BE2C (cell line): ENCODE measurements at regions not wholly inside any gene's neighbourhood (a gene's known extent, or its start where the extent isn't known, plus 50 kb on each side); places are given as distances from the start of the nearest gene placed in this dataset.

Experiments used
- DNase-seq: peaks from one replicate; pipeline ENCODE4 v3.0.0-alpha.2; 2020
- H3K27me3 ChIP-seq: fragments of 250-450 bp; sonication (Bioruptor Pico); 2 replicates; pipeline ENCODE4 v1.5.1; 2020; ENCODE audit warnings: mild to moderate bottlenecking
- H3K36me3 ChIP-seq: fragments of 250-450 bp; sonication (Bioruptor Pico); 2 replicates; pipeline ENCODE4 v1.5.1; 2020; ENCODE audit warnings: mild to moderate bottlenecking
- H3K4me1 ChIP-seq: fragments of 250-450 bp; sonication (Bioruptor Pico); 2 replicates; pipeline ENCODE4 v1.5.1; 2020
- H3K4me3 ChIP-seq: 2 replicates; pipeline ENCODE4 v1.5.1; 2011; ENCODE audit warnings: low read depth, low read length
- H3K9me3 ChIP-seq: fragments of 250-450 bp; sonication (Bioruptor Pico); 2 replicates; pipeline ENCODE4 v1.5.1; 2020
- CTCF ChIP-seq: IDR thresholded peaks from 2 replicates; pipeline ENCODE4 v1.5.1; 2012; ENCODE audit warnings: mild to moderate bottlenecking, low read depth, low read length

DNA sequence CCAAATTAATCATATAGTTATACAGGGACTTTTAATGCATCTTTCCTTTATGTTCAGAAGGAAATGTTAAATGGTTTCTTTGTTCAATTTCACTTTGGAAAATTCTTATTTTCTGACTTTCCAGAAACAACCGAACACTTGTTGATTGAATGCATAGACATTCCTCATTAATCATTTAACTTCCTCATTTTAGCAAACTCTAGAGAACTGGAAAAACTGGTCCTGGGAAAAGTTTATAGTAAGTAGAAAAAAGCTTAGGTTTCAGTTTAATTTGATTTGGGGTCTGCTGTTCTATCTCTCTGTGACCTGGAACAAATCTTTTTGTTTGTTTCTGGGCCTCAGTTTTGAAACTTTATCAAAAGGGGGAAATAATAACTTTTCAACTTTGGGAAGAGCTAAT, 320.4 kb downstream of the CMPK2 start:
- no peaks in the 10 kb centered on the region for H3K27me3 ChIP-seq
- DNase-seq: no peak
- no peak for TF ChIP-seq CTCF
- no peaks in the 10 kb centered on the region for H3K36me3 ChIP-seq
- no peak overlapping the region for H3K4me3 ChIP-seq
- no peaks in the 10 kb centered on the region for H3K9me3 ChIP-seq
- no peaks in the 10 kb centered on the region for H3K4me1 ChIP-seq

- TF ChIP-seq CTCF: no peak
- H3K4me3 ChIP-seq: no peak overlapping the region
- DNase-seq: no peak
- no peaks in the 10 kb centered on the region for H3K4me1 ChIP-seq
- no peaks in the 10 kb centered on the region for H3K9me3 ChIP-seq
- no peaks in the 10 kb centered on the region for H3K27me3 ChIP-seq
- no peaks in the 10 kb centered on the region for H3K36me3 ChIP-seq
Observed at GRCh38 chr2:6545795-6546194, 319.9 kb downstream of the CMPK2 start.

GRCh38 chr2:6554466-6554865, 311.2 kb downstream of the CMPK2 start:
- Histone ChIP-seq H3K4me3 (no peak overlapping the region; the same call in 1 of the 2 replicates), H3K9me3 (no peaks in the 10 kb centered on the region), H3K4me1 (peaks cover 8% of the 10 kb centered on the region), H3K27me3 (no peaks in the 10 kb centered on the region), H3K36me3 (no peaks in the 10 kb centered on the region)
- TF ChIP-seq CTCF: no peak
- DNase-seq: peak; percentile 28

DNA sequence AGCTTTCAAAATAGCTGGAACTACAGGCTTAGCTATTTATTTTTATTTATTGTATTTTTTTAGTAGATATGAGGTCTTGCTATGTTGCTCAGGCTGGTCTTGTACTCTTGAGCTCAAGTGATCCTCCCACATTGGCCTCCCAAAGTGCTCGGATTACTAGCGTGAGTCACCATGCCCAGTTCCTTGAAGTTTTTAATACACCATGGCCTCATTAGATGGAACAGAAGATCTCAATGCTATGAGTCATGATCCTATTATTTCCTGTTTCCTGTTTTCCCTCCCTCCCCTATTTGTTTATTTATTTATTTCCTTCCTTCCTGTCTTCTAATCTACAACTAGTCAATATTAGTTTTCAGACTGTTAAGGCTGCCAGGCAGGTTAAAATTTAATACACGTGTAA, 309.0 kb downstream of the CMPK2 start:
- H3K4me3 ChIP-seq: no peak overlapping the region
- H3K27me3 ChIP-seq: no peaks in the 10 kb centered on the region
- no peaks in the 10 kb centered on the region for H3K9me3 ChIP-seq
- no peak for TF ChIP-seq CTCF
- no peak for DNase-seq
- H3K36me3 ChIP-seq: no peaks in the 10 kb centered on the region
- H3K4me1 ChIP-seq: peaks cover 8% of the 10 kb centered on the region

DNA sequence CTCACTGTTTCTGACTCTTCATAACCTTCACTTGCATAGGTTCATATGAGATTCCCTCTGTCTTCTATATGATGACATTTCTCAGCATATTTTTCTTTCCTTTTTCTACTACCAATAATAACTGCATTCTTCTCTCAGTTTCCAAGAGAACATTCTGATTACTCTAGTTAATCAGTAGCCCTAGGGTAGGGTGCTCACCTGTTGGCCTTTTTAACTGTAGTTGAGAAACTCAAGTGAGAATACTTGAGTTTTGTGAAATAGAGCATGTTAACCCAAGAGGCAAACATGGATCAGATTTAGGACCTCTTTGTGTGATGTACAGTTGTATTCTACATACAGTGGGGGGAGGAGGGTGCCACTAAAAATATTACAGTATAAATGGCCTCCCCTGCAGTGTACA, 308.0 kb downstream of the CMPK2 start:
- H3K27me3 ChIP-seq: no peaks in the 10 kb centered on the region
- H3K36me3 ChIP-seq: no peaks in the 10 kb centered on the region
- no peak overlapping the region for H3K4me3 ChIP-seq
- TF ChIP-seq CTCF: no peak
- H3K9me3 ChIP-seq: no peaks in the 10 kb centered on the region
- no peak for DNase-seq
- peaks cover 8% of the 10 kb centered on the region for H3K4me1 ChIP-seq

DNA sequence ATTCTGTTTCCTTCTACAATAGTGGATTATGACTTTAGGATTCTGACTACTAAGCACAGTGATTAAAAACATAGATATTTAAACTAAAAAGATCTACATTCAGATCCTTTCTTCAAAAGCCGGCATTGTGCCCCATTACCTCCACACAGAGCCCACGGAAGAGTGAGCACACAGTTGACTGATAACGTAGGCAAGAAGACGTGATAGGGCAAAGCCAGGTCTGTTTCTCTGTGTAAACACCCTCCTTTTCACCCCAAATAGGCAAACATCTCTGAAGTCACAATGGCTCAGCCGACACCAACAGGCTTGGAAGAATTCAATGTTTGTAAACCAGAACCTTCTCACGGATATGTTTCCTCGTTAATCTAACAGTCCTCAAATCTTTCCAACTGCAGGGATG, 302.9 kb downstream of the CMPK2 start:
- H3K9me3 ChIP-seq: no peaks in the 10 kb centered on the region
- no peak overlapping the region for H3K4me3 ChIP-seq
- H3K27me3 ChIP-seq: no peaks in the 10 kb centered on the region
- no peak for DNase-seq
- TF ChIP-seq CTCF: no peak
- H3K4me1 ChIP-seq: peaks cover 7% of the 10 kb centered on the region
- no peaks in the 10 kb centered on the region for H3K36me3 ChIP-seq
